ENCODE measurements at regions not wholly inside any gene's neighbourhood (a gene's known extent, or its start where the extent isn't known, plus 50 kb on each side); places are given as distances from the start of the nearest gene placed in this dataset.

DNA sequence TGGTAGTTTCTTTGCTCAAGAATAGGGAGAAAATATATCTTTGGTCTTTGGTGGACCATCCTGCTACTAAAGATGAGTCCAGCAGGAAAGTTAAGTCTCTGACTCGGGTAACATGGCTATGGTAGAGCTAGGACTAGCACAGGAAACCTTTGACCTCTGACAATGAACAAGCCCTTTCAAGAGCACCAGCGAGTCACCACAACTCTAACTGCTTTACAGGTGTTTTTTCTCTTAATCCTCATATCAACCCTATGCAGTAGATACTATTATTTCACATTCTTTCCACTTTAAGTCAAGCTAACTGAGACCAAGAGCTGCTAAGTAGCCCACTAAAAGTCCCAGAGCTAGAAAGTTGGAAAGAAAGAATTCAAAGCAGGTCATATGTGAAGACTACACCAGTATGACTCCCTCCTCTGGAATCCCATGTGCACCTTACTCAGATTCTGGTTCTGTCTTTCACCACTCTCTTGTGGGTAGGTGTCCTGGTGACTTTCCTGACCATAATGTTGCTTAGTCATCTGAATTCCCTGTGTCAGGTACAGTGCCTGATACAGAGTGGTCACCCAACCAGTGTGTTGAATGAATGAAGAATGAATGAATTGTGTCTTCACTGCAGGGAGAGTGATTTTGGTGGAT lies 53.8 kb upstream of the ME3 start:
- DNase-seq, result no peak

DNA sequence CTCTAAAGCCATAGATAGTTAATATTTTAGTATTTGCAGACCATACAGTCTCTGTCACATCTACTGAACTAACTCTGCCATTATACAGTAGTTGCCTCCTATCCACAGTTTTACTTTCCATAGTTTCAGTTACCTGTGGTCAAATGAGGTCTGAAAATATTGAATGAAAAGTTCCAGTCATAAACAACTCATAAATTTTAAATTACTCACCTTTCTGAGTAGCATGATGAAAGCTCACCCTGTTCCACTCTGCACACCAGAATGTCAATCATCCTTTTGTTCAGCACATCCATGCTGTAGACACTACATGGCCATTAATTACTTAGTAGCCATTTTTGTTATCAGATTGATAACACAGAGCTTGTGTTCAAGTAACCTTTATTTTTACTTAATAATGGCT lies 51.7 kb upstream of the ME3 start:
- DNase-seq, result no peak

DNA sequence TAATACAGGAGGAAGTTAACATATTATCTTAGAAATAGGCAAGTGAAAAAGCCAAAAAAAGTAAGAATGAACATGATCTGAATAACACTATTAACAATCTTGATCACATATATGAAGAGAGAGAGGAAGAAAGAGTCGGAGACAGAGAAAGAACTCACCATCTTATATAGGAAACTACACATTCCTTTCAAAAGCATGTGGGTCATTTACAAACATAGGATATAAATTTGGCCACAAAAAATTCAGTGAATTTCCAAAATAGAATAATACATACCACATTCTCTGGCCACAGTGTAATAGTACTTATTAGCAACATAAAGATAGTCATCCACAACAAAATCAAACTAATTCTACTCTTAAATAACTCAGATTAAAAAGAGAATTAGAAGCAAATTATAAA lies 50.9 kb upstream of the ME3 start:
- DNase-seq, result no peak

DNA sequence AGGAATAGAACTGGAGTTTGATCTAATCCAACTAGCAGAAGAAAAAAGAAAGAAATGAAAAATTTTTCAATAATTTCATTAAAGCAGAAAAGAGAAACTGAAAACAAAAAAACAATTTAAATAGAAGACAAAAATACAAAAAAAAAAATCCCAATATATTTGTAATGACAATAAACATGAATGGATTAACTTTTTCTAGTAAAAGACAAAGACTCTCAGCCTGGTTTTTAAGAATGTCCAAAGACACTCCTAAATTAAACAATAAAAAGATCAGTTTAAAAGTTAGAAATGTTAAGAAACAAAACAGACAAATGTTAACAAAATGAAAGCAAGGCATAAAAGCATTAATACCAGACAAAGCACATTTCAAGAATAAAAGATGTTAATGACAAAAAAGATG lies 50.3 kb upstream of the ME3 start:
- no peak for DNase-seq

Data from 8988T (cell line).